Endodermal cell (in vitro differentiated cells): ENCODE measurements at regions not wholly inside any gene's neighbourhood (a gene's known extent, or its start where the extent isn't known, plus 50 kb on each side); places are given as distances from the start of the nearest gene placed in this dataset.

Source experiments
- DNase-seq: peaks from one replicate; pipeline ENCODE4 v3.0.0-alpha.2; 2017
- H3K27ac ChIP-seq: 2 replicates; pipeline ENCODE4 v1.5.1; 2013; ENCODE audit warnings: mild to moderate bottlenecking, low read depth, low read length, moderate library complexity
- H3K27me3 ChIP-seq: 2 replicates; pipeline ENCODE4 v1.6.1; 2013; ENCODE audit warnings: mild to moderate bottlenecking, low read length, moderate library complexity; ENCODE audit not compliant: insufficient read depth, control insufficient read depth, poor library complexity, severe bottlenecking
- H3K36me3 ChIP-seq: 2 replicates; pipeline ENCODE4 v1.7.0; 2013; ENCODE audit warnings: mild to moderate bottlenecking, low read length, moderate library complexity; ENCODE audit not compliant: control insufficient read depth, insufficient read depth
- H3K4me1 ChIP-seq: one replicate; pipeline ENCODE4 v1.7.0; 2013; ENCODE audit warnings: low read length; ENCODE audit not compliant: control insufficient read depth, insufficient read depth
- H3K4me3 ChIP-seq: 2 replicates; pipeline ENCODE4 v1.5.1; 2013; ENCODE audit warnings: mild to moderate bottlenecking, low read length, moderate library complexity
- H3K9ac ChIP-seq: 2 replicates; pipeline ENCODE4 v1.6.1; 2013; ENCODE audit warnings: mild to moderate bottlenecking, low read length, moderate library complexity; ENCODE audit not compliant: poor library complexity, severe bottlenecking; ENCODE audit errors: extremely low read depth
- H3K9me3 ChIP-seq: 2 replicates; pipeline ENCODE4 v1.6.1; 2013; ENCODE audit warnings: mild to moderate bottlenecking, low read length, moderate library complexity; ENCODE audit not compliant: control insufficient read depth
- H3K27ac Mint-ChIP-seq: 2 replicates; pipeline ENCODE4 v1.8.0; 2020; ENCODE audit warnings: mixed read lengths
- H3K27me3 Mint-ChIP-seq: 2 replicates; pipeline ENCODE4 v1.8.0; 2021; ENCODE audit warnings: mild to moderate bottlenecking, mixed read lengths; ENCODE audit not compliant: insufficient read depth
- H3K36me3 Mint-ChIP-seq: 2 replicates; pipeline ENCODE4 v1.8.0; 2020; ENCODE audit warnings: low read depth, mixed read lengths
- H3K4me1 Mint-ChIP-seq: 2 replicates; pipeline ENCODE4 v1.8.0; 2020; ENCODE audit warnings: mixed read lengths
- H3K4me3 Mint-ChIP-seq: 2 replicates; pipeline ENCODE4 v1.8.0; 2020; ENCODE audit warnings: mild to moderate bottlenecking, moderate library complexity, mixed read lengths
- H3K9me3 Mint-ChIP-seq: 2 replicates; pipeline ENCODE4 v1.8.0; 2020; ENCODE audit warnings: mild to moderate bottlenecking, mixed read lengths
- CTCF ChIP-seq: fragments of 200-600 bp; sonication (generic); conservative IDR thresholded peaks from 2 replicates; pipeline ENCODE4 v1.5.0; 2021; ENCODE audit warnings: antibody characterized with exemption, mild to moderate bottlenecking
- WGBS, 2 experiments: methylation state at CpG; one replicate each; pipeline versions ENCODE4 v1.1.5 to v1.1.7; 2013; ENCODE audit warnings: missing lambda C conversion rate in 2 of 2, mixed read lengths in 1 of 2; ENCODE audit not compliant: insufficient coverage in 1 of 2, insufficient read length in 1 of 2; 5-methylcytosine and 5-hydroxymethylcytosine counted together

DNA sequence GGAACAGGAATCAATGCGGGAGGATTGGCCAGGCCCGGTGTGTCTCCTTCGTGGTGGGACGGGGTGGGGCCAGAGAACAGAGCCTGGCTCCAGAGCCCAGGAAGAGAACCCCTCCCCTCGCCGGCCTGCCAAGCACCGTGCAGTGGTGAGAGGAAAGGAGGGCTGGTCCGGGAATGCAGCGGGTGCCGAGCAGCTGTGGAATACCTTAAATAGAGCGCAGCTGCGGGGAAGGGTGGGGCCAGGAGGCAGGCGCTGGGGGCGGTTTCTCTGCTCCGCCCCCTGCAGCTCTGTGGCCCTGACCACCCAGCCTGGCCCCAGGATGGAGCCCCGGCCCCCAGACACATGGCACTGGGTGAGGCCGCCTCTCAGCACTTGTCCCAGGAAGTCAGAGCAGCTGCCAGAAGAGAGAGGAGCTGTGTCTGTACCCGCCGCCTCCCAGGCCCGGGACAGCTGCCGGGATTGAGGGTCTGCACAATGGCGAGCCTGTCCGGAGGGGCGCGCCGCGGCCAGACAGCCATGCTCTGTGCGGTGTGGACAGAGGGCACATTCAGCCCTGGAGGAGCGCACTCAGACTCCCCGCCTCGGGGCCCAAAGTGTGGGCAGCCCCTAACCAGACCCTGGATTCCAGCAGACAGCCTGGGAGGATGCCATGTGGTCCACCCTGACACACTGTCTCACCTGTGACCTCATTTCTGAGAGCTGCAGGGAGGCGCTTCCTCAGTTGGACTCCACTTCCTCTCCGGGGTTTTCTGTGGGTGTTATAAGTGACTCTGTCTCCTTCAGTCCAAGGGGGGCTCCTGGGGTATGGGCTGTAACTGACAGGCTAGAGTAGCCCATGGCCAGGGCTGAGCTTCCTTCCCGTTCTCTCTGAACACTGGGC, 268.8 kb downstream of the SEC14L1 start:
- no peaks in the 10 kb centered on the region for H3K9me3 Mint-ChIP-seq
- no peaks in the 10 kb centered on the region for H3K27me3 Mint-ChIP-seq
- Histone ChIP-seq H3K9ac (no peak overlapping the region), H3K9me3 (no peaks in the 10 kb centered on the region), H3K36me3 (peaks cover 15% of the 10 kb centered on the region), H3K4me1 (peaks cover 3% of the 10 kb centered on the region), H3K27ac (peak overlapping the region; percentile 53), H3K4me3 (no peak overlapping the region), H3K27me3 (no peaks in the 10 kb centered on the region)
- 55 to 71% methylated on average over 9 to 34 of the region's 34 CpGs for WGBS, 2 experiments
- peak; percentile 90 for DNase-seq
- peak overlapping the region; percentile 64 for H3K27ac Mint-ChIP-seq
- peaks cover 9% of the 10 kb centered on the region for H3K4me1 Mint-ChIP-seq
- TF ChIP-seq CTCF, result no peak
- peaks cover 20% of the 10 kb centered on the region for H3K36me3 Mint-ChIP-seq
- no peak overlapping the region for H3K4me3 Mint-ChIP-seq

- Histone ChIP-seq H3K36me3 (peaks cover 9% of the 10 kb centered on the region), H3K4me3 (no peak overlapping the region), H3K9me3 (no peaks in the 10 kb centered on the region), H3K27me3 (no peaks in the 10 kb centered on the region), H3K27ac (no peak overlapping the region), H3K9ac (no peak overlapping the region), H3K4me1 (peaks cover 3% of the 10 kb centered on the region)
- Mint-ChIP-seq H3K4me3 (no peak overlapping the region), H3K9me3 (no peaks in the 10 kb centered on the region), H3K27ac (peak overlapping the region; percentile 50), H3K27me3 (no peaks in the 10 kb centered on the region), H3K4me1 (peaks cover 9% of the 10 kb centered on the region), H3K36me3 (peaks cover 20% of the 10 kb centered on the region)
- no peak for TF ChIP-seq CTCF
- WGBS, 2 experiments, result 94 to 98% methylated on average over 10 to 13 of the region's 13 CpGs
- DNase-seq, result no peak
These were observed 269.7 kb downstream of the SEC14L1 start for GRCh38 chr17:77410470-77410869.

- no peak overlapping the region for H3K27ac ChIP-seq
- no peak overlapping the region for H3K27ac Mint-ChIP-seq
- H3K4me3 ChIP-seq, result no peak overlapping the region
- no peaks in the 10 kb centered on the region for H3K9me3 ChIP-seq
- peaks cover 12% of the 10 kb centered on the region for H3K4me1 Mint-ChIP-seq
- no peaks in the 10 kb centered on the region for H3K9me3 Mint-ChIP-seq
- no peak for TF ChIP-seq CTCF
- H3K36me3 Mint-ChIP-seq, result peaks cover 13% of the 10 kb centered on the region
- no peaks in the 10 kb centered on the region for H3K27me3 Mint-ChIP-seq
- H3K27me3 ChIP-seq, result no peaks in the 10 kb centered on the region
- DNase-seq, result no peak
- no peak overlapping the region for H3K9ac ChIP-seq
- no peak overlapping the region for H3K4me3 Mint-ChIP-seq
- H3K4me1 ChIP-seq, result peaks cover 9% of the 10 kb centered on the region
- 94 to 99% methylated on average over 14 to 15 of the region's 15 CpGs for WGBS, 2 experiments
- H3K36me3 ChIP-seq, result peaks cover 6% of the 10 kb centered on the region
These were observed 274.1 kb downstream of the SEC14L1 start for GRCh38 chr17:77414811-77415400.
